Neural progenitor cell (in vitro differentiated cells): ENCODE measurements at regions not wholly inside any gene's neighbourhood (a gene's known extent, or its start where the extent isn't known, plus 50 kb on each side); places are given as distances from the start of the nearest gene placed in this dataset.

Experiments used
- EZH2phosphoT487 ChIP-seq: fragments of 200-600 bp; sonication (generic); IDR thresholded peaks from 2 replicates; pipeline ENCODE4 v1.6.1; 2017; ENCODE audit warnings: antibody characterized with exemption
- TF ChIP-seq, protein P1 (sequence below): fragments of 200-600 bp; sonication (generic); IDR thresholded peaks from 2 replicates; pipeline ENCODE4 v1.5.1; 2017; ENCODE audit warnings: antibody characterized with exemption, mild to moderate bottlenecking

DNA sequence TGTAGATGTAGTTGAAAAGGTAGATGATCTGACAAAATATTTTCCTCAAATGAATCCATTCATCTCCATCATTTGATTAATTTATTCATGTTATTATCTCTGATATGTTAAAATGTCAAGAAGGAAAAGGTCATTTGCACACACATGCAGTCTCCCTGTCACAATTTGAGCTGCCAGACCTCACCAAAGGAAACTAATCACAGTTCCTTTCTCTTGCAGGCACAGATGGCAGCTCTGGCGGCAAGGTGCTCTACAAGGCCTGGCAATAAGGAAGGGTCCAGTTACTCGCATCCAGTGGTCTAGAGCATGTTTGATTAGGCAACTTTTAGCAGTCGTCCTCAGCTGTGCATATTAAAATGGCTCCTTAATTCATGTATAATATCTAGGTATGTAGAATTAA, 120.1 kb downstream of the FEM1C start:
- TF ChIP-seq, protein P1, sequence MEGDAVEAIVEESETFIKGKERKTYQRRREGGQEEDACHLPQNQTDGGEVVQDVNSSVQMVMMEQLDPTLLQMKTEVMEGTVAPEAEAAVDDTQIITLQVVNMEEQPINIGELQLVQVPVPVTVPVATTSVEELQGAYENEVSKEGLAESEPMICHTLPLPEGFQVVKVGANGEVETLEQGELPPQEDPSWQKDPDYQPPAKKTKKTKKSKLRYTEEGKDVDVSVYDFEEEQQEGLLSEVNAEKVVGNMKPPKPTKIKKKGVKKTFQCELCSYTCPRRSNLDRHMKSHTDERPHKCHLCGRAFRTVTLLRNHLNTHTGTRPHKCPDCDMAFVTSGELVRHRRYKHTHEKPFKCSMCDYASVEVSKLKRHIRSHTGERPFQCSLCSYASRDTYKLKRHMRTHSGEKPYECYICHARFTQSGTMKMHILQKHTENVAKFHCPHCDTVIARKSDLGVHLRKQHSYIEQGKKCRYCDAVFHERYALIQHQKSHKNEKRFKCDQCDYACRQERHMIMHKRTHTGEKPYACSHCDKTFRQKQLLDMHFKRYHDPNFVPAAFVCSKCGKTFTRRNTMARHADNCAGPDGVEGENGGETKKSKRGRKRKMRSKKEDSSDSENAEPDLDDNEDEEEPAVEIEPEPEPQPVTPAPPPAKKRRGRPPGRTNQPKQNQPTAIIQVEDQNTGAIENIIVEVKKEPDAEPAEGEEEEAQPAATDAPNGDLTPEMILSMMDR = no peak
- no peak for TF ChIP-seq EZH2phosphoT487
